GM21390 (cell line): ENCODE measurements at regions not wholly inside any gene's neighbourhood (a gene's known extent, or its start where the extent isn't known, plus 50 kb on each side); places are given as distances from the start of the nearest gene placed in this dataset.
A peak's percentile ranks its signal among the peaks of the same experiment; 100 is the strongest.
"Not testable (repeated sequence)": the region's sequence is repeated elsewhere in the genome, so short reads cannot be mapped to it uniquely, and the experiment has no call there.

ENCODE experiments used
- ATAC-seq: cut with Tn5 transposase; IDR thresholded peaks from one replicate; pipeline ENCODE4 v1.9.1; 2021; ENCODE audit not compliant: unreplicated experiment

- ATAC-seq, result no peak
These were observed 350.2 kb upstream of the CELF2 start for GRCh38 chr10:10667466-10667865.

- no peak for ATAC-seq
These were observed 340.7 kb upstream of the CELF2 start for GRCh38 chr10:10676972-10677371.

GRCh38 chr10:10677479-10677878, 340.2 kb upstream of the CELF2 start:
- ATAC-seq, result peak; percentile 84

- no peak for ATAC-seq
These were observed 337.2 kb upstream of the CELF2 start for GRCh38 chr10:10680496-10680895.

GRCh38 chr10:10684972-10685371, 332.7 kb upstream of the CELF2 start:
- ATAC-seq, result no peak

GRCh38 chr10:10685566-10685965, 332.1 kb upstream of the CELF2 start:
- peak; percentile 82 for ATAC-seq

- no peak for ATAC-seq
These were observed 329.9 kb upstream of the CELF2 start for GRCh38 chr10:10687751-10688150.

- ATAC-seq, result no peak
These were observed 318.2 kb upstream of the CELF2 start for GRCh38 chr10:10699427-10699826.

- ATAC-seq, result no peak
These were observed 316.5 kb upstream of the CELF2 start for GRCh38 chr10:10701084-10701611.

- no peak for ATAC-seq
These were observed 315.5 kb upstream of the CELF2 start for GRCh38 chr10:10702211-10702610.

GRCh38 chr10:10703382-10703781, 314.3 kb upstream of the CELF2 start:
- ATAC-seq, result no peak

GRCh38 chr10:10712155-10712704, 305.4 kb upstream of the CELF2 start:
- ATAC-seq, result no peak

- no peak for ATAC-seq
These were observed 303.3 kb upstream of the CELF2 start for GRCh38 chr10:10714327-10714726.

GRCh38 chr10:10716972-10717371, 300.7 kb upstream of the CELF2 start:
- no peak for ATAC-seq

GRCh38 chr10:10722422-10722821, 295.2 kb upstream of the CELF2 start:
- ATAC-seq, result no peak

- no peak for ATAC-seq
These were observed 292.5 kb upstream of the CELF2 start for GRCh38 chr10:10725196-10725595.

- no peak for ATAC-seq
These were observed 291.6 kb upstream of the CELF2 start for GRCh38 chr10:10726101-10726500.

GRCh38 chr10:10727411-10727810, 290.3 kb upstream of the CELF2 start:
- not testable (repeated sequence) for ATAC-seq

GRCh38 chr10:10727812-10728211, 289.9 kb upstream of the CELF2 start:
- no peak for ATAC-seq

- ATAC-seq, result no peak
These were observed 287.1 kb upstream of the CELF2 start for GRCh38 chr10:10730471-10731043.

- no peak for ATAC-seq
These were observed 286.3 kb upstream of the CELF2 start for GRCh38 chr10:10731366-10731765.

- ATAC-seq, result no peak
These were observed 283.2 kb upstream of the CELF2 start for GRCh38 chr10:10734356-10735064.
